ENCODE measurements at regions not wholly inside any gene's neighbourhood (a gene's known extent, or its start where the extent isn't known, plus 50 kb on each side); places are given as distances from the start of the nearest gene placed in this dataset.
A peak's percentile ranks its signal among the peaks of the same experiment; 100 is the strongest.

GRCh38 chr6:97656706-97657350 lies 373.8 kb upstream of the MMS22L start:
- intact Hi-C loops (cut with DNase I, micrococcal nuclease): no loop called here
- Mint-ChIP-seq H3K27me3 (no peaks in the 10 kb centered on the region), H3K36me3 (ENCODE audit: low read depth) (no peaks in the 10 kb centered on the region), H3K27ac (no peak overlapping the region), H3K4me1 (no peaks in the 10 kb centered on the region), H3K9me3 (ENCODE audit: low read depth) (no peaks in the 10 kb centered on the region), H3K4me3 (no peak overlapping the region)
- ATAC-seq (no peak), DNase-seq (no peak)
- ChIA-PET POLR2A (no interaction called here), CTCF (no interaction called here)

- ChIA-PET CTCF (no interaction called here), POLR2A (no interaction called here)
- no peak overlapping the region for H3K27ac Mint-ChIP-seq
- H3K27me3 Mint-ChIP-seq: no peaks in the 10 kb centered on the region
- no peaks in the 10 kb centered on the region for H3K4me1 Mint-ChIP-seq
- H3K9me3 Mint-ChIP-seq (ENCODE audit: low read depth): no peaks in the 10 kb centered on the region
- ATAC-seq: no peak
- no peaks in the 10 kb centered on the region for H3K36me3 Mint-ChIP-seq (ENCODE audit: low read depth)
- no peak for DNase-seq
- H3K4me3 Mint-ChIP-seq: no peak overlapping the region
- intact Hi-C loops (cut with DNase I, micrococcal nuclease): no loop called here
Observed at GRCh38 chr6:97658090-97658489, 375.1 kb upstream of the MMS22L start.

GRCh38 chr6:97663252-97663651 lies 380.2 kb upstream of the MMS22L start:
- CTCF ChIA-PET: no interaction called here
- DNase-seq (no peak), ATAC-seq (no peak)
- H3K9me3 Mint-ChIP-seq (ENCODE audit: low read depth): no peaks in the 10 kb centered on the region
- POLR2A ChIA-PET: no interaction called here
- no peak overlapping the region for H3K4me3 Mint-ChIP-seq
- H3K27me3 Mint-ChIP-seq: peaks cover 1% of the 10 kb centered on the region
- H3K27ac Mint-ChIP-seq: no peak overlapping the region
- H3K36me3 Mint-ChIP-seq (ENCODE audit: low read depth): no peaks in the 10 kb centered on the region
- no peaks in the 10 kb centered on the region for H3K4me1 Mint-ChIP-seq
- intact Hi-C loops (cut with DNase I, micrococcal nuclease): no loop called here

- Mint-ChIP-seq H3K27me3 (peaks cover 1% of the 10 kb centered on the region), H3K27ac (no peak overlapping the region), H3K9me3 (ENCODE audit: low read depth) (no peaks in the 10 kb centered on the region), H3K36me3 (ENCODE audit: low read depth) (no peaks in the 10 kb centered on the region), H3K4me3 (no peak overlapping the region), H3K4me1 (no peaks in the 10 kb centered on the region)
- DNase-seq: no peak
- ATAC-seq: no peak
- CTCF ChIA-PET: interaction anchor here (0.6 kb wide), 1 partner anchor 13 kb away, joined by 3 read pairs; no protein-coding TSS in a partner anchor
- POLR2A ChIA-PET: no interaction called here
- intact Hi-C loops (cut with DNase I, micrococcal nuclease): no loop called here
Observed at GRCh38 chr6:97665446-97665845, 382.4 kb upstream of the MMS22L start.

GRCh38 chr6:97666889-97667288 lies 383.9 kb upstream of the MMS22L start:
- no peaks in the 10 kb centered on the region for H3K9me3 Mint-ChIP-seq (ENCODE audit: low read depth)
- peaks cover 1% of the 10 kb centered on the region for H3K27me3 Mint-ChIP-seq
- no peak overlapping the region for H3K4me3 Mint-ChIP-seq
- DNase-seq: no peak
- no peaks in the 10 kb centered on the region for H3K4me1 Mint-ChIP-seq
- ChIA-PET POLR2A (interaction anchor here (0.7 kb wide), 1 partner anchor 364 kb away, joined by 4 read pairs; no protein-coding TSS in a partner anchor), CTCF (interaction anchor here (0.8 kb wide), 1 partner anchor 135 kb away, joined by 3 read pairs; no protein-coding TSS in a partner anchor)
- H3K27ac Mint-ChIP-seq: no peak overlapping the region
- intact Hi-C loops (cut with DNase I, micrococcal nuclease): no loop called here
- no peak for ATAC-seq
- H3K36me3 Mint-ChIP-seq (ENCODE audit: low read depth): no peaks in the 10 kb centered on the region

- ATAC-seq: peak; percentile 7
- no peak overlapping the region for H3K4me3 Mint-ChIP-seq
- peak; percentile 4 for DNase-seq
- no peaks in the 10 kb centered on the region for H3K9me3 Mint-ChIP-seq (ENCODE audit: low read depth)
- H3K27ac Mint-ChIP-seq: no peak overlapping the region
- intact Hi-C loops (cut with DNase I, micrococcal nuclease): no loop called here
- H3K36me3 Mint-ChIP-seq (ENCODE audit: low read depth): no peaks in the 10 kb centered on the region
- ChIA-PET CTCF (no interaction called here), POLR2A (no interaction called here)
- H3K4me1 Mint-ChIP-seq: no peaks in the 10 kb centered on the region
- H3K27me3 Mint-ChIP-seq: peaks cover 3% of the 10 kb centered on the region
Observed at GRCh38 chr6:97668716-97669115, 385.7 kb upstream of the MMS22L start.

GRCh38 chr6:97669191-97670031 lies 386.4 kb upstream of the MMS22L start:
- Mint-ChIP-seq H3K36me3 (ENCODE audit: low read depth) (no peaks in the 10 kb centered on the region), H3K4me3 (no peak overlapping the region), H3K9me3 (ENCODE audit: low read depth) (no peaks in the 10 kb centered on the region), H3K4me1 (no peaks in the 10 kb centered on the region), H3K27me3 (peaks cover 3% of the 10 kb centered on the region), H3K27ac (no peak overlapping the region)
- peak; percentile 62 for DNase-seq
- CTCF ChIA-PET: no interaction called here
- peak; percentile 98 for ATAC-seq
- POLR2A ChIA-PET: no interaction called here
- intact Hi-C loops (cut with DNase I, micrococcal nuclease): no loop called here

- no peaks in the 10 kb centered on the region for H3K36me3 Mint-ChIP-seq (ENCODE audit: low read depth)
- no peak overlapping the region for H3K4me3 Mint-ChIP-seq
- H3K9me3 Mint-ChIP-seq (ENCODE audit: low read depth): no peaks in the 10 kb centered on the region
- peaks cover 2% of the 10 kb centered on the region for H3K27me3 Mint-ChIP-seq
- ChIA-PET CTCF (no interaction called here), POLR2A (no interaction called here)
- no peak for DNase-seq
- ATAC-seq: no peak
- H3K4me1 Mint-ChIP-seq: no peaks in the 10 kb centered on the region
- intact Hi-C loops (cut with DNase I, micrococcal nuclease): no loop called here
- H3K27ac Mint-ChIP-seq: no peak overlapping the region
Observed at GRCh38 chr6:97674802-97675201, 391.8 kb upstream of the MMS22L start.

- intact Hi-C loops (cut with DNase I, micrococcal nuclease): no loop called here
- no peak for ATAC-seq
- CTCF ChIA-PET: no interaction called here
- H3K4me3 Mint-ChIP-seq: no peak overlapping the region
- no peaks in the 10 kb centered on the region for H3K9me3 Mint-ChIP-seq (ENCODE audit: low read depth)
- peaks cover 2% of the 10 kb centered on the region for H3K27me3 Mint-ChIP-seq
- H3K4me1 Mint-ChIP-seq: no peaks in the 10 kb centered on the region
- H3K27ac Mint-ChIP-seq: no peak overlapping the region
- POLR2A ChIA-PET: no interaction called here
- no peaks in the 10 kb centered on the region for H3K36me3 Mint-ChIP-seq (ENCODE audit: low read depth)
- no peak for DNase-seq
Observed at GRCh38 chr6:97677626-97678025, 394.6 kb upstream of the MMS22L start.

GRCh38 chr6:97687916-97688315 lies 404.9 kb upstream of the MMS22L start:
- ChIA-PET POLR2A (no interaction called here), CTCF (no interaction called here)
- DNase-seq: no peak
- H3K4me3 Mint-ChIP-seq: no peak overlapping the region
- intact Hi-C loops (cut with DNase I, micrococcal nuclease): no loop called here
- H3K27ac Mint-ChIP-seq: no peak overlapping the region
- no peaks in the 10 kb centered on the region for H3K27me3 Mint-ChIP-seq
- H3K36me3 Mint-ChIP-seq (ENCODE audit: low read depth): no peaks in the 10 kb centered on the region
- H3K4me1 Mint-ChIP-seq: no peaks in the 10 kb centered on the region
- H3K9me3 Mint-ChIP-seq (ENCODE audit: low read depth): no peaks in the 10 kb centered on the region
- ATAC-seq: no peak

GRCh38 chr6:97689078-97689754 lies 406.2 kb upstream of the MMS22L start:
- DNase-seq (no peak), ATAC-seq (no peak)
- no peaks in the 10 kb centered on the region for H3K9me3 Mint-ChIP-seq (ENCODE audit: low read depth)
- intact Hi-C loops (cut with DNase I, micrococcal nuclease): no loop called here
- no peak overlapping the region for H3K27ac Mint-ChIP-seq
- no peak overlapping the region for H3K4me3 Mint-ChIP-seq
- H3K27me3 Mint-ChIP-seq: no peaks in the 10 kb centered on the region
- no peaks in the 10 kb centered on the region for H3K36me3 Mint-ChIP-seq (ENCODE audit: low read depth)
- ChIA-PET CTCF (no interaction called here), POLR2A (no interaction called here)
- no peaks in the 10 kb centered on the region for H3K4me1 Mint-ChIP-seq

- POLR2A ChIA-PET: no interaction called here
- ATAC-seq: no peak
- no peaks in the 10 kb centered on the region for H3K9me3 Mint-ChIP-seq (ENCODE audit: low read depth)
- CTCF ChIA-PET: no interaction called here
- intact Hi-C loops (cut with DNase I, micrococcal nuclease): no loop called here
- no peaks in the 10 kb centered on the region for H3K36me3 Mint-ChIP-seq (ENCODE audit: low read depth)
- DNase-seq: no peak
- H3K27ac Mint-ChIP-seq: no peak overlapping the region
- no peak overlapping the region for H3K4me3 Mint-ChIP-seq
- no peaks in the 10 kb centered on the region for H3K4me1 Mint-ChIP-seq
- no peaks in the 10 kb centered on the region for H3K27me3 Mint-ChIP-seq
Observed at GRCh38 chr6:97697456-97697855, 414.4 kb upstream of the MMS22L start.
